CD14-positive monocyte (primary cell): ENCODE measurements at regions not wholly inside any gene's neighbourhood (a gene's known extent, or its start where the extent isn't known, plus 50 kb on each side); places are given as distances from the start of the nearest gene placed in this dataset.

Experiments used
- DNase-seq, 3 donors: peaks; one replicate each; pipeline ENCODE4 v3.0.0-alpha.2; 2011 to 2022
- H2AFZ ChIP-seq: 2 replicates; pipeline ENCODE4 v1.6.0; 2012; ENCODE audit warnings: mild to moderate bottlenecking, low read depth, low read length, inconsistent platforms; ENCODE audit not compliant: insufficient read depth, poor library complexity, severe bottlenecking
- H3K27ac ChIP-seq, 2 donors: 1 replicate in 1 of 2; 2 replicates in 1 of 2; pipeline ENCODE4 v1.5.1; 2012 to 2013; ENCODE audit warnings: low read length in 2 of 2, control low read depth in 1 of 2, inconsistent platforms in 1 of 2, low read depth in 1 of 2, mild to moderate bottlenecking in 1 of 2
- H3K27me3 ChIP-seq, 2 donors: one replicate each; pipeline versions ENCODE4 v1.6.0 to v1.6.1; 2011 to 2013; ENCODE audit warnings: low read length in 2 of 2; ENCODE audit not compliant: control insufficient read depth in 2 of 2, insufficient read depth in 2 of 2
- H3K36me3 ChIP-seq, 2 donors: replicated peaks in 1 of 2; 1 replicate in 1 of 2; 2 replicates in 1 of 2; pipeline versions ENCODE4 v1.5.1 to v1.6.1; 2012 to 2013; ENCODE audit warnings: low read length in 2 of 2, control low read depth in 1 of 2, inconsistent platforms in 1 of 2, mild to moderate bottlenecking in 1 of 2; ENCODE audit not compliant: insufficient read depth in 2 of 2, control insufficient read depth in 1 of 2
- H3K4me1 ChIP-seq, 2 donors: 1 replicate in 1 of 2; 2 replicates in 1 of 2; pipeline versions ENCODE4 v1.5.1 to v1.6.1; 2012 to 2013; ENCODE audit warnings: low read length in 2 of 2, control low read depth in 1 of 2, inconsistent platforms in 1 of 2, mild to moderate bottlenecking in 1 of 2, moderate library complexity in 1 of 2; ENCODE audit not compliant: insufficient read depth in 2 of 2, control insufficient read depth in 1 of 2
- H3K4me2 ChIP-seq: replicated peaks from 2 replicates; pipeline ENCODE3; 2012; ENCODE audit warnings: low read length, moderate library complexity, mild to moderate bottlenecking; ENCODE audit not compliant: poor library complexity, severe bottlenecking; ENCODE audit errors: extremely low read depth
- H3K4me3 ChIP-seq, 3 experiments: fragments of 200-600 bp in 1 of 3; sonication (generic) in 1 of 3; replicated peaks in 1 of 3; 1 replicate in 2 of 3; 2 replicates in 1 of 3; pipeline ENCODE4 v1.5.1; 2011 to 2013; ENCODE audit warnings: low read length in 3 of 3, mild to moderate bottlenecking in 3 of 3, control low read depth in 2 of 3, low read depth in 2 of 3, inconsistent platforms in 1 of 3, moderate library complexity in 1 of 3
- H3K79me2 ChIP-seq: 2 replicates; pipeline ENCODE4 v1.6.0; 2012; ENCODE audit warnings: mild to moderate bottlenecking, control low read depth, inconsistent platforms, low read length, moderate library complexity; ENCODE audit not compliant: insufficient read depth
- H3K9ac ChIP-seq: 2 replicates; pipeline ENCODE4 v1.6.0; 2017; ENCODE audit warnings: low read length, mild to moderate bottlenecking; ENCODE audit not compliant: insufficient read depth, poor library complexity, severe bottlenecking
- H3K9me3 ChIP-seq, 2 donors: replicated peaks in 1 of 2; 1 replicate in 1 of 2; 2 replicates in 1 of 2; pipeline versions ENCODE4 v1.5.1 to v1.6.1; 2012 to 2013; ENCODE audit warnings: low read length in 2 of 2, control low read depth in 1 of 2; ENCODE audit not compliant: control insufficient read depth in 1 of 2, insufficient read depth in 1 of 2
- H4K20me1 ChIP-seq: 2 replicates; pipeline ENCODE4 v1.6.0; 2012; ENCODE audit warnings: mild to moderate bottlenecking, low read length, control low read depth, moderate library complexity; ENCODE audit not compliant: insufficient read depth
- H3K27ac Mint-ChIP-seq, 7 donors: one replicate each; pipeline ENCODE4 v1.8.0; 2020; ENCODE audit warnings: mild to moderate bottlenecking in 7 of 7, mixed read lengths in 7 of 7, moderate library complexity in 6 of 7, inconsistent platforms in 2 of 7
- H3K27me3 Mint-ChIP-seq, 3 donors: one replicate each; pipeline ENCODE4 v1.8.0; 2021 to 2022; ENCODE audit warnings: low read depth in 3 of 3, mild to moderate bottlenecking in 3 of 3, mixed read lengths in 3 of 3, moderate library complexity in 3 of 3, inconsistent platforms in 1 of 3
- H3K36me3 Mint-ChIP-seq, 2 donors: one replicate each; pipeline ENCODE4 v1.8.0; 2020; ENCODE audit warnings: mixed read lengths in 2 of 2, inconsistent platforms in 1 of 2, mild to moderate bottlenecking in 1 of 2
- H3K4me1 Mint-ChIP-seq: one replicate; pipeline ENCODE4 v1.8.0; 2020; ENCODE audit warnings: mild to moderate bottlenecking, mixed read lengths
- H3K4me3 Mint-ChIP-seq, 2 donors: one replicate each; pipeline ENCODE4 v1.8.0; 2020; ENCODE audit warnings: mild to moderate bottlenecking in 2 of 2, mixed read lengths in 2 of 2, moderate library complexity in 1 of 2
- H3K9me3 Mint-ChIP-seq, 7 donors: one replicate each; pipeline ENCODE4 v1.8.0; 2020 to 2022; ENCODE audit warnings: mixed read lengths in 7 of 7, mild to moderate bottlenecking in 6 of 7, moderate library complexity in 6 of 7, inconsistent platforms in 2 of 7
- CTCF ChIP-seq: fragments of 200-600 bp; IDR thresholded peaks from one replicate; pipeline ENCODE4 v1.8.0; 2022; ENCODE audit warnings: antibody characterized with exemption, mild to moderate bottlenecking
- WGBS: methylation state at CpG from one replicate; pipeline ENCODE4 v1.1.5; 2013; ENCODE audit warnings: missing lambda C conversion rate; ENCODE audit not compliant: insufficient coverage; 5-methylcytosine and 5-hydroxymethylcytosine counted together
- intact Hi-C, 2 donors: fragments of 100-400 bp; cut with micrococcal nuclease; formaldehyde crosslinking; loops; one replicate each; pipeline versions ENCODE4 v1.15.0 to v1.15.1; 2023

- TF ChIP-seq CTCF, result no peak
- no peak overlapping the region for H3K9ac ChIP-seq
- Mint-ChIP-seq H3K4me3 (no peak overlapping the region), H3K9me3 (peaks cover 0 to 4% (median 0%) of the 10 kb centered on the region in 7 donors), H3K4me1 (no peaks in the 10 kb centered on the region), H3K27ac (no peak overlapping the region), H3K36me3 (no peaks in the 10 kb centered on the region), H3K27me3 (peaks cover 1 to 2% (median 1%) of the 10 kb centered on the region in 3 donors)
- H4K20me1 ChIP-seq, result no peaks in the 10 kb centered on the region
- H3K4me2 ChIP-seq, result no peak overlapping the region
- intact Hi-C loops, result no loop called here
- H3K36me3 ChIP-seq, result no peaks in the 10 kb centered on the region
- H3K4me3 ChIP-seq, result no peak overlapping the region
- DNase-seq, result no peak
- no peak overlapping the region for H2AFZ ChIP-seq
- no peaks in the 10 kb centered on the region for H3K4me1 ChIP-seq
- H3K27me3 ChIP-seq, result no peaks in the 10 kb centered on the region
- H3K79me2 ChIP-seq, result no peaks in the 10 kb centered on the region
- H3K9me3 ChIP-seq, result no peaks in the 10 kb centered on the region
- no CpG with 5 or more reads among the region's 1 CpG for WGBS
- no peak overlapping the region for H3K27ac ChIP-seq
These were observed 497.2 kb upstream of the ZEB2 start for GRCh38 chr2:145017149-145017548.

GRCh38 chr2:145016711-145017110 is 496.8 kb upstream of the ZEB2 start:
- H3K9ac ChIP-seq, result no peak overlapping the region
- no peaks in the 10 kb centered on the region for H3K9me3 ChIP-seq
- H2AFZ ChIP-seq, result no peak overlapping the region
- no peaks in the 10 kb centered on the region for H3K36me3 ChIP-seq
- TF ChIP-seq CTCF, result no peak
- H3K27ac Mint-ChIP-seq, result no peak overlapping the region
- H3K27me3 ChIP-seq, result no peaks in the 10 kb centered on the region
- H4K20me1 ChIP-seq, result no peaks in the 10 kb centered on the region
- H3K36me3 Mint-ChIP-seq, result no peaks in the 10 kb centered on the region
- H3K4me3 ChIP-seq, result no peak overlapping the region
- no peak overlapping the region for H3K4me3 Mint-ChIP-seq
- H3K79me2 ChIP-seq, result no peaks in the 10 kb centered on the region
- H3K9me3 Mint-ChIP-seq, result peaks cover 0 to 4% (median 0%) of the 10 kb centered on the region in 7 donors
- H3K4me1 ChIP-seq, result no peaks in the 10 kb centered on the region
- intact Hi-C loops, result no loop called here
- DNase-seq, result no peak
- H3K4me2 ChIP-seq, result no peak overlapping the region
- peaks cover 1 to 2% (median 1%) of the 10 kb centered on the region in 3 donors for H3K27me3 Mint-ChIP-seq
- no peak overlapping the region for H3K27ac ChIP-seq
- no peaks in the 10 kb centered on the region for H3K4me1 Mint-ChIP-seq
